IPS-20b (cell line): ENCODE measurements at regions not wholly inside any gene's neighbourhood (a gene's known extent, or its start where the extent isn't known, plus 50 kb on each side); places are given as distances from the start of the nearest gene placed in this dataset.

Experiments
- H3K27ac ChIP-seq: one replicate; pipeline ENCODE4 v1.5.1; 2013; ENCODE audit warnings: low read length
- H3K27me3 ChIP-seq: 2 replicates; pipeline ENCODE4 v1.6.1; 2013; ENCODE audit warnings: mild to moderate bottlenecking, low read length, inconsistent platforms; ENCODE audit not compliant: insufficient read depth
- H3K36me3 ChIP-seq: 2 replicates; pipeline ENCODE4 v1.6.1; 2013; ENCODE audit warnings: low read depth, mild to moderate bottlenecking, inconsistent platforms, low read length, moderate library complexity; ENCODE audit not compliant: insufficient read depth
- H3K4me1 ChIP-seq: 2 replicates; pipeline ENCODE4 v1.6.1; 2013; ENCODE audit warnings: mild to moderate bottlenecking, control low read depth, inconsistent platforms, low read length, moderate library complexity; ENCODE audit not compliant: insufficient read depth
- H3K4me3 ChIP-seq: 2 replicates; pipeline ENCODE4 v1.5.1; 2013; ENCODE audit warnings: mild to moderate bottlenecking, low read length, inconsistent platforms
- H3K9ac ChIP-seq: 2 replicates; pipeline ENCODE4 v1.6.1; 2013; ENCODE audit warnings: low read depth, mild to moderate bottlenecking, inconsistent platforms, low read length, moderate library complexity
- H3K9me3 ChIP-seq: 2 replicates; pipeline ENCODE4 v1.6.1; 2013; ENCODE audit warnings: mild to moderate bottlenecking, low read depth, low read length, inconsistent platforms; ENCODE audit not compliant: insufficient read depth

DNA sequence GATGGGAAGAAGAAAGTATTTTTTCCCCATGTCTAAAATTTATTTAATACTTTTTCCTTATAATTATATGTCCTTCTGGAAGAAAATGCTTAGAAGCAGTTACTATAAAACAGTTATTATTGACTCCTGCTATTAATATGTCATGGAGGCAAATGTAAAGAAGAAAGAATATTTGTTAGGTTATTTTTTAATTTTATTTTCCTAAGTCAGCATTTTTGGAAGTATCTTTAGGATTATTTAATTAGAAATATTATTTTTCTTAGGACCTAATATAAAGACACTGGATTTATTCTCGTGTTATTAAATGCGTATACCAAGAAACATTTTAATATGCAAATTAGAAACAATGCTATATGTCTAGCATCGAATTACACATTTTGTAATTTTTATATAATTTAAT, 687.7 kb downstream of the TRAM1L1 start:
- Histone ChIP-seq H3K27ac (no peak overlapping the region), H3K27me3 (no peaks in the 10 kb centered on the region), H3K36me3 (no peaks in the 10 kb centered on the region), H3K9ac (no peak overlapping the region), H3K9me3 (no peaks in the 10 kb centered on the region), H3K4me1 (no peaks in the 10 kb centered on the region), H3K4me3 (no peak overlapping the region)

DNA sequence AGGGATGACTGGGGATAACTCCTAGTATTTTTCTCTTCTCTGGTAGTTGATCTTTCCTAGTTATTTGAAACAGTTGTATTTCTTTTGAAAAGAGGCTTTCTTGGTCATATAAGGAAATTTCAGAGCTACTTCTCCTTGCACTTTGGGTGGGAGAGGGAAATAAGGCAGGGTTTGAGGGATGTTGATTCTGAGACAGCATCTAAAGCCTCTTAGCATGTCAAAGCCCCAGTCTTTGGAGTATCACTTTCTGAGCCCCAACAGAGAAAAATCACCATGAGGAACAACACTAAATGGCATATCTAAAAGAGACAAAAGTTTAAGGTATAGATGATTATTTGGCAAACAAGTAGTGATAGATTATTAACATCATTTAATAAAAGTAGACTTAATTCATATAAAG, 688.1 kb downstream of the TRAM1L1 start:
- Histone ChIP-seq H3K27ac (no peak overlapping the region), H3K27me3 (no peaks in the 10 kb centered on the region), H3K4me3 (no peak overlapping the region), H3K36me3 (no peaks in the 10 kb centered on the region), H3K9me3 (no peaks in the 10 kb centered on the region), H3K9ac (no peak overlapping the region), H3K4me1 (no peaks in the 10 kb centered on the region)

DNA sequence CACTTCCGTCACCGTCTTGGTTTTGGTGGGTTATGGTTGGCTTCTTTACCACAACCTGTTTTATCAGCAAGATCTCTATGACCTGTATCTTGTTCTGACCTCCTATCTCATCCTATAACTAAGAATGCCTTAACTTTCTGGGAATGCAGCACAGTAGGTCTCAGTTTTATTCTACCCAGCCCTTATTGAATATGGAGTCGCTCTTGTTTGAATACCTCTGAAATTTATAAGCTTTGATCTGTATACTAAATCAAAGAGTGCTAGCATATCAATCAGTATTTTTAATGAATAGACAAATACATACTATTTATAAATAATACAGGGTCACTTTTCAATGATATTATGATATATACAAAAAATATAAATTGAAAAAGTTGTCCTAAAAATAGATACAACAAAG, 690.0 kb downstream of the TRAM1L1 start:
- Histone ChIP-seq H3K9me3 (no peaks in the 10 kb centered on the region), H3K36me3 (no peaks in the 10 kb centered on the region), H3K27me3 (no peaks in the 10 kb centered on the region), H3K9ac (no peak overlapping the region), H3K27ac (no peak overlapping the region), H3K4me3 (no peak overlapping the region), H3K4me1 (no peaks in the 10 kb centered on the region)

DNA sequence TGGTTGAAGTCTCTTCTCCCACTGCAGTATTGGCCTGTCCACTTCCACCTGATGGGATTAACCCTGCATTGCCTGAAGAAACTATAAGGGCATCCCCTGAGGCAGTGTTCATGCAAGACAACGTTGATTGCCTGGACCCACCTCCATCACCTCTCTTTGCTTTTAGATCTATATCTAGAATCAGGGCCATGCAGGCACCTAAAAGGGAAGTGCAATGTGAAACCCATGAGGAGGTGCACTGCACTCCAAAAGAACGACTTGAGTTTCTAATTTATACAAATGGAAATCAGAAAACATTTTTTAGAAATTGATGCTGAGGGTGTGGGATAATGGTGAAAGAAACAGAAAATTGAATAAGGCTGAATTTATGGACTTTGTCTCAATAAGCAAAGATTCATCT, 694.4 kb downstream of the TRAM1L1 start:
- no peaks in the 10 kb centered on the region for H3K36me3 ChIP-seq
- H3K27ac ChIP-seq: no peak overlapping the region
- H3K9ac ChIP-seq: no peak overlapping the region
- H3K4me1 ChIP-seq: no peaks in the 10 kb centered on the region
- H3K27me3 ChIP-seq: no peaks in the 10 kb centered on the region
- H3K9me3 ChIP-seq: no peaks in the 10 kb centered on the region
- H3K4me3 ChIP-seq: no peak overlapping the region

DNA sequence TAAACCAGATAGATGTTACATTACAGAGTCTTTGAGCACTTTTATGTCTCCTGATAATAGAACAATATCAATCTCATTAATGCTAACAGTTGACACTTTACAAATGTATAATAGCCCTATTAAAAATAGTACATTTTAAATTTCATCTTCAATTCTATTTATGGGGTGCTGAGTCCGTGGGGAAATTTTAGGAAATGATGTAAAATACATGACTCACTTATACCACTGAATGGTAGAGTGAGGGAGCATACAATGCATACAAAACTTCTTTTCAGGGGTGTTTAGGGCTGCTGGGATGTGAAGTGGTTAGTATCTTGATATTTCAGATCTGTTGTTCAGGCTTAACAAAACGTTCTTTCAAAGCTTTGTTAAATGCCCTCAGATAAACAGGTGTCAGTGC, 696.2 kb downstream of the TRAM1L1 start:
- Histone ChIP-seq H3K4me3 (no peak overlapping the region), H3K9ac (no peak overlapping the region), H3K27me3 (no peaks in the 10 kb centered on the region), H3K4me1 (no peaks in the 10 kb centered on the region), H3K27ac (no peak overlapping the region), H3K36me3 (no peaks in the 10 kb centered on the region), H3K9me3 (no peaks in the 10 kb centered on the region)

DNA sequence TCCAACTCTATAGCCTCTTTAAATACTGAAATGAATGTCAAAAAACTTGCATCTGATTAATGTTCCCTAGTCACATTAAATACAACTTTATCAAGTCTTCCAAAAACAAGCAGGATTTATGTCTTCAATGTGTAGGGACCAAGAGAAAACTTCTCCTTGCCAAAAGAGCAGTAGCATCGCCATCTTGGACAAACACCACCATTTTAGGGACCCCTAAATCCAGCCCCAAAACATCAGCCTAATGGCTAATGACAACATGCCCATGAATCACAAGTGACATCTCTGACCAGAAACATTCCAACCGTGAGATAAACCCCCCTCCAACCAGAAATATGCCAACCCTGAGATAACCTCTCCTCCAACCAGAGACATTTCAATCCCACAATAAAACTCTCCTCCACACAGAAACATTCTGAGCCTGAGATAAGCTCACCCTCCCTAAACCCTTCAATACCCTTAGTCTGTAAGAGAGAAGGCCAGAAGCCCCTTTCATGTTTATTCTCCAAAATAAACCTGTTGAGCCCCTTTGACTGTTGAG, 697.4 kb downstream of the TRAM1L1 start:
- Histone ChIP-seq H3K4me3 (no peak overlapping the region), H3K27ac (no peak overlapping the region), H3K9ac (no peak overlapping the region), H3K27me3 (no peaks in the 10 kb centered on the region), H3K4me1 (no peaks in the 10 kb centered on the region), H3K36me3 (no peaks in the 10 kb centered on the region), H3K9me3 (no peaks in the 10 kb centered on the region)

DNA sequence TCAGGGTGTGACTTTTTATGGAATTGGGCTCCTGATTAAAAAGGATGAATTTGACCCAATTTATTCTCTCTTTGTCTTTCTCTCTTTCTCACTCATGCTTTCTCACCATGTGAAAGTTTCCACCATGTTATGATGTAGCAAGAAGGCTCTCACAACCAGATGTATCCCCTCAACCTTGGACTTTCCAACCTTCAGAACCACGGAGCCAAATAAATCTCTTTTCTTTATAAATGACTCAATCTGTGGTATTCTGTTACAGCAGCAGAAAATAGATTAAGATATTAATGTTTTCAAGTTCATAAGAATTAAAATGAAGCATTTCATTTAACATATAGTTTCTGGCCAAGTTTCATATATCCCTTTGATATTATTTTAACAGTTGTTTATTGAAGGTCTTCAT, 698.5 kb downstream of the TRAM1L1 start:
- Histone ChIP-seq H3K9me3 (no peaks in the 10 kb centered on the region), H3K27me3 (no peaks in the 10 kb centered on the region), H3K9ac (no peak overlapping the region), H3K4me1 (no peaks in the 10 kb centered on the region), H3K27ac (no peak overlapping the region), H3K4me3 (no peak overlapping the region), H3K36me3 (no peaks in the 10 kb centered on the region)

DNA sequence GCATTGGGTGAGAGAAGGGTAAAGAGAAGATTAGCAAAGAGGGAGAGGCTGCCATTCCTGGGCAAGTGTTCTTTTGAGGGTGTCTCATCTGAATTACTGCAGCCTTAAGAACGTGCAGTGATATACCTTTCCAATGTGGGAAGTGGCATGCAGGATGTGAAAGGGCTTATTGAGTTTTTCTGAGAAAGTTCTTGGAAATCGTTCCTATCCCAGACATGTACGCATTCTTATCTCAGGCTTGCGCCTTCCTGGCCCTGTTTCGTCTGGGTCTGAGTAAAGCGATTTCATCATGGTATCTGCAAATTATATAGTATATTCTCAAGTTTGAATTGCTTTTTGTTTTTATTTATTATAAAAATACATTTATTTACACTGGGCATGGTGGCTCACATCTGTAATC, 699.8 kb downstream of the TRAM1L1 start:
- no peaks in the 10 kb centered on the region for H3K36me3 ChIP-seq
- no peaks in the 10 kb centered on the region for H3K9me3 ChIP-seq
- no peak overlapping the region for H3K4me3 ChIP-seq
- no peaks in the 10 kb centered on the region for H3K4me1 ChIP-seq
- H3K9ac ChIP-seq: no peak overlapping the region
- no peak overlapping the region for H3K27ac ChIP-seq
- H3K27me3 ChIP-seq: no peaks in the 10 kb centered on the region

DNA sequence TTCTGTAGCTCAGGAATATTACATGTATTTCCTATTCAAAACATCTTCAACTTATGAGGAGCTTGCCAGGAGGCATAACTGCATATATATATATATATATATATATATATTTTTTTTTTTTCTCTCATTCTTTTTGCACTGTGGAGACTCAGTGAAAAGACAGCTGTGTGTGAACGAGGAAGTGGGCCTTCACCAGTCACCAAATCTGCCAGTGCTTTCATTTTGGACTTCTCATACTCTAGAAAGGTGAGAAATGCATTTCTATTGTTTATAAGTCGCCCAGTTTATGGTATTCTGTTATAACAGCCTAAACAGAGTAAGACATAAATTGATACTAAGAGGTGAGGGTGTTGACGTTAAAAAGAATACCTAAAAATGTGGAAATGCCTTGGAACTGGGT, 710.6 kb downstream of the TRAM1L1 start:
- Histone ChIP-seq H3K27me3 (no peaks in the 10 kb centered on the region), H3K9me3 (no peaks in the 10 kb centered on the region), H3K36me3 (no peaks in the 10 kb centered on the region), H3K27ac (no peak overlapping the region), H3K9ac (no peak overlapping the region), H3K4me1 (no peaks in the 10 kb centered on the region), H3K4me3 (no peak overlapping the region)

DNA sequence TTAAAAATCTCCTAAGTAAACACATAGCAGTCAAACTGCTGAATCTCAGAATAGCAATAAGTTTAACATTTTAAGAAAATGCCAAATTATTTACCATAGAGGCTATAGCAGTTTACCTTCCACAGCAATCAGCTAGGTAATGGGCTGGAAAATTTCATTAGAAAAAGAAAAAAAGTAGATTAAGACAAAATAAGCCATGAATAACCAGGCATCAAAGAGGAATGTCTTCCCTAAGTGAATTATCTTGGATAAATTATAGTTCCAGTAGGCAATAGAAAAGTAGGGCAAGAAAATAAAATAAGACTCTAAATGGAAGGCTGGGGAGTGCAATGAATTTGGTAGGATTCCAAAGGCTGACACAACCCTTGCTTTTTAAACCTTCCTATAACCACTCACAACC, 722.8 kb downstream of the TRAM1L1 start:
- H3K27ac ChIP-seq: no peak overlapping the region
- H3K36me3 ChIP-seq: no peaks in the 10 kb centered on the region
- no peak overlapping the region for H3K4me3 ChIP-seq
- H3K9ac ChIP-seq: no peak overlapping the region
- peaks cover 4% of the 10 kb centered on the region; the same call in 1 of the 2 replicates for H3K9me3 ChIP-seq
- H3K4me1 ChIP-seq: no peaks in the 10 kb centered on the region
- H3K27me3 ChIP-seq: no peaks in the 10 kb centered on the region

DNA sequence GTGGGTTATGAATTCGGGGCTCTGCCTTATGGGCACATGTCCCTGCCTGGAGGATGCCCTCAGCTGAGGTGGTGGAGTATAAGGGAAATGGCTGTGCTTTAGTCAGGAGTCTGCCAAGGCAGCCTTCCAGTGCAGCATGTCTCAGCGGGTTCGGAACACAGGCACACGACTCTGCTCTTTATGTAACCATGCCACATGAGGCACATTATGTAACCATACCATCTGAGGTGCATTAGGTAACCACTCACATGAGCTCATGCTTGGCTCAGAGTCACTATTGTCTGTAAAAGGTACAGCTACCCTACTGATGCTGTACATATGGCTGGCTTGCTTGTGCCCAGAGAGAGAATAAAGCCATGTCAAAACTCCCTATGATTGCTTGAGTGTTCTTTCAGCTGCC, 723.6 kb downstream of the TRAM1L1 start:
- Histone ChIP-seq H3K4me1 (no peaks in the 10 kb centered on the region), H3K4me3 (no peak overlapping the region), H3K27me3 (no peaks in the 10 kb centered on the region), H3K36me3 (no peaks in the 10 kb centered on the region), H3K9me3 (peaks cover 6% of the 10 kb centered on the region; the same call in 1 of the 2 replicates), H3K27ac (no peak overlapping the region), H3K9ac (no peak overlapping the region)

DNA sequence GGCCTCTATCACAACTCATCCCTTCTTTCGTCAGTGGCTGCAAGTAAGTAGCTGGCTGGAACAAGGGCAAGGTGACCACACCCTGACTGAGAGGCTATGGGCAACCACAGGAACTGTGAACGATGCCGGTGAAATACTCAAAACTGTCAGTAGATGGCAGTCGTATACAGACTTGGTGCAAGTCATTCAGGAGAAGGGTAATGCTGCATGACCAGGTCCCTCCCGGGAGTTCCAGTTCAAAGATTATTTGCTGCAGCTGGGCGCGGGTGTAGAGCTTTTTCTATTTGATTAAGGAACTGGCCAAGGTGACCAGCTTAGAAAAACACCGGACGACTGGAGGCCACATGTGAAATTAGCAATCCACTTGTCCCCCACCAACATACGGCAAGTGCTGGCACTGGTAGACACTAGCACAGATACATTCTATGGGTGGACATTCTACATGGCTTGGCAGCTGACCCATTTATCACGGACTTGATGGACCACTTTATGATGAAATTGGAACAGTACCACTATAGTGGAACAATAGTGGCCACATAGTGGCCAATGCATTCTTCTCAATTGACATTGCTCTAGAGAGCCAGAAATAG, 726.6 kb downstream of the TRAM1L1 start:
- H3K4me3 ChIP-seq: no peak overlapping the region
- peaks cover 6% of the 10 kb centered on the region; the same call in 1 of the 2 replicates for H3K9me3 ChIP-seq
- no peak overlapping the region for H3K9ac ChIP-seq
- H3K4me1 ChIP-seq: no peaks in the 10 kb centered on the region; the same call in 1 of the 2 replicates
- H3K27me3 ChIP-seq: no peaks in the 10 kb centered on the region
- no peaks in the 10 kb centered on the region for H3K36me3 ChIP-seq
- no peak overlapping the region for H3K27ac ChIP-seq
